Panc1 (cell line): ENCODE measurements at regions not wholly inside any gene's neighbourhood (a gene's known extent, or its start where the extent isn't known, plus 50 kb on each side); places are given as distances from the start of the nearest gene placed in this dataset.
"Not testable (repeated sequence)": the region's sequence is repeated elsewhere in the genome, so short reads cannot be mapped to it uniquely, and the experiment has no call there.

Source experiments
- POLR2AphosphoS5 ChIP-seq: IDR thresholded peaks from 2 replicates; pipeline ENCODE4 v1.6.1; 2012; ENCODE audit warnings: mild to moderate bottlenecking, low read depth, low read length, moderate library complexity
- SIN3A ChIP-seq: IDR thresholded peaks from 2 replicates; pipeline ENCODE4 v1.6.1; 2012; ENCODE audit warnings: low read depth, mild to moderate bottlenecking, low read length, moderate library complexity, borderline replicate concordance; ENCODE audit not compliant: insufficient read depth
- TF ChIP-seq, protein P1 (sequence below): fragments of 450-650 bp; IDR thresholded peaks from 2 replicates; pipeline ENCODE4 v1.5.1; 2017; ENCODE audit warnings: mild to moderate bottlenecking

DNA sequence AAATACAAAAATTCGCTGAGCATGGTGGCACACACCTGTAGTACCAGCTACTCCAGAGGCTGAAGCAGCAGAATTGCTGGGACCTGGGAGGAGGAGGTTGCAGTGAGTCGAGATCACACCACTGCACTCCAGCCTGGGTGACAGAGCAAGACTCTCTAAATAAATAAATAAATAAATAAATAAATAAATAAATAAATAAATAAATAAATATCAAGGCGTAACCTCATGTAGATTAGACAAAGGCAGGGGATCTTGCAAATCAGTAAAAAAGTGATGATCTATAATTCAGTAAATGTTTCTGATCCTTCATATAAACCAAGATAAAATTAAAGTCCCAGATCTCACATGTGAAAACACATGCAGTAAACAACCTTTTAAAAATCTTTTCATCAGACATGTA lies 425.6 kb downstream of the MRPL39 start:
- TF ChIP-seq, protein P1, sequence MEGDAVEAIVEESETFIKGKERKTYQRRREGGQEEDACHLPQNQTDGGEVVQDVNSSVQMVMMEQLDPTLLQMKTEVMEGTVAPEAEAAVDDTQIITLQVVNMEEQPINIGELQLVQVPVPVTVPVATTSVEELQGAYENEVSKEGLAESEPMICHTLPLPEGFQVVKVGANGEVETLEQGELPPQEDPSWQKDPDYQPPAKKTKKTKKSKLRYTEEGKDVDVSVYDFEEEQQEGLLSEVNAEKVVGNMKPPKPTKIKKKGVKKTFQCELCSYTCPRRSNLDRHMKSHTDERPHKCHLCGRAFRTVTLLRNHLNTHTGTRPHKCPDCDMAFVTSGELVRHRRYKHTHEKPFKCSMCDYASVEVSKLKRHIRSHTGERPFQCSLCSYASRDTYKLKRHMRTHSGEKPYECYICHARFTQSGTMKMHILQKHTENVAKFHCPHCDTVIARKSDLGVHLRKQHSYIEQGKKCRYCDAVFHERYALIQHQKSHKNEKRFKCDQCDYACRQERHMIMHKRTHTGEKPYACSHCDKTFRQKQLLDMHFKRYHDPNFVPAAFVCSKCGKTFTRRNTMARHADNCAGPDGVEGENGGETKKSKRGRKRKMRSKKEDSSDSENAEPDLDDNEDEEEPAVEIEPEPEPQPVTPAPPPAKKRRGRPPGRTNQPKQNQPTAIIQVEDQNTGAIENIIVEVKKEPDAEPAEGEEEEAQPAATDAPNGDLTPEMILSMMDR, result not testable (repeated sequence)
- TF ChIP-seq POLR2AphosphoS5, SIN3A: not testable (repeated sequence)
